HEK293T (cell line): ENCODE measurements at regions not wholly inside any gene's neighbourhood (a gene's known extent, or its start where the extent isn't known, plus 50 kb on each side); places are given as distances from the start of the nearest gene placed in this dataset.

ENCODE experiments used
- CTCF ChIA-PET: fragments of 350-600 bp; formaldehyde crosslinking; extraction: SDS; loops from one replicate; lab custom pipeline; 2021; ENCODE audit warnings: antibody characterized with exemption, inconsistent platforms; lab: Yijun Ruan, JAX
- POLR2A ChIA-PET: fragments of 350-600 bp; formaldehyde crosslinking; extraction: SDS; loops from one replicate; lab custom pipeline; 2020; ENCODE audit warnings: antibody characterized with exemption, inconsistent platforms; lab: Yijun Ruan, JAX
- DNase-seq: peaks from one replicate; pipeline ENCODE4 v3.0.0; 2012; ENCODE audit warnings: mixed read lengths; ENCODE audit errors: extremely low spot score
- ARNT ChIP-seq: fragments of 450-650 bp; IDR thresholded peaks from 2 replicates; pipeline ENCODE4 v1.6.1; 2017; ENCODE audit warnings: mild to moderate bottlenecking
- BHLHE40 ChIP-seq: fragments of 450-650 bp; IDR thresholded peaks from 2 replicates; pipeline ENCODE4 v1.6.1; 2016; ENCODE audit warnings: mild to moderate bottlenecking, moderate library complexity, borderline replicate concordance
- CTBP1 ChIP-seq: fragments of 450-650 bp; IDR thresholded peaks from 2 replicates; pipeline ENCODE4 v1.6.1; 2016; ENCODE audit warnings: borderline replicate concordance
- ELF4 ChIP-seq: fragments of 450-650 bp; IDR thresholded peaks from 2 replicates; pipeline ENCODE4 v1.6.1; 2017; ENCODE audit warnings: antibody characterized with exemption
- FOXA1 ChIP-seq: fragments of 450-650 bp; IDR thresholded peaks from 2 replicates; pipeline ENCODE4 v1.6.1; 2016; ENCODE audit warnings: mild to moderate bottlenecking
- FOXK2 ChIP-seq: fragments of 450-650 bp; IDR thresholded peaks from 2 replicates; pipeline ENCODE4 v1.6.1; 2016; ENCODE audit warnings: mild to moderate bottlenecking
- FOXM1 ChIP-seq: fragments of 450-650 bp; IDR thresholded peaks from 2 replicates; pipeline ENCODE4 v1.6.1; 2017; ENCODE audit warnings: mild to moderate bottlenecking, borderline replicate concordance
- HDGF ChIP-seq: fragments of 450-650 bp; IDR thresholded peaks from 2 replicates; pipeline ENCODE4 v1.6.1; 2017; ENCODE audit warnings: antibody characterized with exemption, borderline replicate concordance
- L3MBTL2 ChIP-seq: fragments of 450-650 bp; conservative IDR thresholded peaks from 2 replicates; pipeline ENCODE4 v1.6.1; 2016; ENCODE audit warnings: mild to moderate bottlenecking
- LEF1 ChIP-seq: fragments of 450-650 bp; IDR thresholded peaks from 2 replicates; pipeline ENCODE4 v1.6.1; 2017; ENCODE audit warnings: mild to moderate bottlenecking, borderline replicate concordance
- NFRKB ChIP-seq: fragments of 450-650 bp; IDR thresholded peaks from 2 replicates; pipeline ENCODE4 v1.6.1; 2016; ENCODE audit warnings: mild to moderate bottlenecking, moderate library complexity
- SP1 ChIP-seq: fragments of 450-650 bp; IDR thresholded peaks from 2 replicates; pipeline ENCODE4 v1.6.1; 2017
- SUZ12 ChIP-seq: fragments of 450-650 bp; IDR thresholded peaks from 2 replicates; pipeline ENCODE4 v1.6.1; 2016; ENCODE audit warnings: mild to moderate bottlenecking
- TARDBP ChIP-seq: fragments of 450-650 bp; IDR thresholded peaks from 2 replicates; pipeline ENCODE4 v1.6.1; 2016
- ZNF384 ChIP-seq: fragments of 450-650 bp; IDR thresholded peaks from 2 replicates; pipeline ENCODE4 v1.6.1; 2016
- TF ChIP-seq, protein P1 (sequence below): fragments of 450-650 bp; IDR thresholded peaks from 2 replicates; pipeline ENCODE4 v1.6.1; 2016

DNA sequence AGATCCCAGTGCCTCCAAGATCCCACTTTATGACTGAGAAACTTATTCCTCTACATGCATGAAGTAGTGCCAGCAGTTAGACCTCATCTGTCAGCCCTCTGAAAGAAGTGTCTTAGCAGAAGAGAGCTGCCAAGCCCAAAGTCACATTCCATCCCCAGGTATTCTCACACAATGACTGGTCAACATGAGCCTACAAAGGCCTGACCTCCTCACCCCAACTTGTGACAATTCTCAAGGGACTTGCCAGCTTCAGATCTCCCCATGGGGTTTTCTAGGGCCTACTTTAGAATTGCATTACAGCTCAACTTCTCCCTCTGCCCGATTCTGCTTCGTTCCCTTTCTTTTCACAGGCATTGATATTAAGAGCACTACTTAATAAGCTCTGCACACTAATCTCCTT lies 393.8 kb upstream of the SLC30A5 start:
- TF ChIP-seq ELF4 (no peak), TARDBP (no peak), L3MBTL2 (no peak), ARNT (no peak), LEF1 (no peak), CTBP1 (no peak), SUZ12 (no peak), BHLHE40 (no peak), SP1 (no peak), HDGF (no peak), FOXK2 (no peak), ZNF384 (no peak), FOXM1 (no peak), NFRKB (no peak), FOXA1 (no peak)
- TF ChIP-seq, protein P1, sequence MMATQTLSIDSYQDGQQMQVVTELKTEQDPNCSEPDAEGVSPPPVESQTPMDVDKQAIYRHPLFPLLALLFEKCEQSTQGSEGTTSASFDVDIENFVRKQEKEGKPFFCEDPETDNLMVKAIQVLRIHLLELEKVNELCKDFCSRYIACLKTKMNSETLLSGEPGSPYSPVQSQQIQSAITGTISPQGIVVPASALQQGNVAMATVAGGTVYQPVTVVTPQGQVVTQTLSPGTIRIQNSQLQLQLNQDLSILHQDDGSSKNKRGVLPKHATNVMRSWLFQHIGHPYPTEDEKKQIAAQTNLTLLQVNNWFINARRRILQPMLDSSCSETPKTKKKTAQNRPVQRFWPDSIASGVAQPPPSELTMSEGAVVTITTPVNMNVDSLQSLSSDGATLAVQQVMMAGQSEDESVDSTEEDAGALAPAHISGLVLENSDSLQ: no peak
- ChIA-PET POLR2A (no interaction called here), CTCF (no interaction called here)
- DNase-seq: no peak

DNA sequence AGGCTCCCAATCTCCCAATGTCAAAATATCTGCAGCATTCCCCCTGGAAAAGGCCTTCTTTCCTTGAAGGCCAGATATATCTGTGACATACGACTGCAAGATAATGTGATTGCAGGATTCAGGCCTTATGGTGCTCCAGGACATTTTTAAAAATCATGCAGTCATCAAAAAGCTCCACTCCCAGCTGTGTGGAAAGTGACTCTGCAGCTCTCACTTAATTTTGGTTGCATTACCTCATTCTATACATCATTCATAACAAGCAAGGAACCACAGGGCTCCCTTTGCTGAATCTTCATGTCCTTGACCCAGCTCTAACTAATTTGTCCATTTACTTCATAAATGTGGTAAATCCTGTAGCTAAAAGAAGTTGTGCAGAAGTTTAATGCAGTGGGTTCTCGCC lies 386.2 kb upstream of the SLC30A5 start:
- no peak for DNase-seq
- no peak for TF ChIP-seq ELF4
- no peak for TF ChIP-seq ZNF384
- no peak for TF ChIP-seq FOXM1
- no peak for TF ChIP-seq HDGF
- TF ChIP-seq, protein P1: no peak
- no peak for TF ChIP-seq FOXK2
- TF ChIP-seq NFRKB: no peak
- TF ChIP-seq TARDBP: no peak
- no peak for TF ChIP-seq FOXA1
- TF ChIP-seq SP1: no peak
- no peak for TF ChIP-seq BHLHE40
- no peak for TF ChIP-seq L3MBTL2
- TF ChIP-seq CTBP1: no peak
- no peak for TF ChIP-seq LEF1
- no peak for TF ChIP-seq ARNT
- TF ChIP-seq SUZ12: no peak
- CTCF ChIA-PET: interaction anchor here (0.6 kb wide), 1 partner anchor 421 kb away, joined by 6 read pairs; no protein-coding TSS in a partner anchor
- POLR2A ChIA-PET: no interaction called here

DNA sequence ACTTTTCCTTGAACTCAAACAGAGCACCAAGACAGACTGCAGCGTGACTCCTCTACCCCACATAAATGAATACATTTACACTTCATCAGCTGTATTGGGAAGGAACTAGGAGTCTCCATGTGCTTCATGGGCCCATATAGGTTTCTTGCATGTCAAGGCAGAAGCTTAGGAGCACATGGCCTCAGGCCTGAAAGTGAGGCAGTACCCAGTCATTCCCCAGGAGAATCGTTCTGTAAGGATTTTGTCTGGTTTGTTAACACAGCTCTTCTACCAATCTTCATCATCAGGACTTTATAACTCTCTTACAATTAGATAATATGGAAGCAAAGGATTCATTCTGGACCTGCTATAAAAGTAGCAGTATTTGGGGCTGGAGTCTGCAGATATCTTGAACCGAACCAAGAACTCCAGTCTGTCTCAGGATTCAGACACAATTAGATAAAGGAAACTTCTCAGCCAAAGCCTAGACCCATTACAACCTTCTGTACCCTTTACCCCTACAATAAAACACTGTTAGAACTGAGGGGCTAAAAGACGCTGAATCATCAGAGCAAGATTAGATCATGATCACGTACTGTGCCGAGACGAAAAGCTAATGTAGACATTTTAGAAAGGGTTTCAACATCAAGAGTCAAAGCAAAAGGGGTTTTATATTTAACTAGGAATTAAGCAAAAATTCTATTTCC lies 385.5 kb upstream of the SLC30A5 start:
- ChIA-PET CTCF (interaction anchor here (0.6 kb wide), 1 partner anchor 421 kb away, joined by 6 read pairs; no protein-coding TSS in a partner anchor), POLR2A (no interaction called here)
- DNase-seq: no peak
- TF ChIP-seq CTBP1 (no peak), FOXA1 (no peak), LEF1 (no peak), SUZ12 (no peak)

DNA sequence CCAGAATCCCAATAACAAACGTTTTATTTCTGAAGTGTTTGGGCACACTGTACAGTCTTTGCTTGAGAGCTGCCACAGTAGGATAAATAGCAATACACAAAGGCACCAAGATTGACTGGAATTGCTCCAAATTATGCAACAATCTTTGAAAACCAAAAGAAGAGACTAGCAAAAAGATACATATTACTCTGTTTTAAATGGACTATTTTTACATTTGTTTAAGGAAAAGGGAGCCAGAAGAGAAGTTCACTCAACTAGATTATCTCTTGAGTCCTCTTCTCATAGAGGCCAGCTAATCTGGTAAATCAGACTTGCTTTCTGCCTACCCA lies 385.0 kb upstream of the SLC30A5 start:
- CTCF ChIA-PET: no interaction called here

DNA sequence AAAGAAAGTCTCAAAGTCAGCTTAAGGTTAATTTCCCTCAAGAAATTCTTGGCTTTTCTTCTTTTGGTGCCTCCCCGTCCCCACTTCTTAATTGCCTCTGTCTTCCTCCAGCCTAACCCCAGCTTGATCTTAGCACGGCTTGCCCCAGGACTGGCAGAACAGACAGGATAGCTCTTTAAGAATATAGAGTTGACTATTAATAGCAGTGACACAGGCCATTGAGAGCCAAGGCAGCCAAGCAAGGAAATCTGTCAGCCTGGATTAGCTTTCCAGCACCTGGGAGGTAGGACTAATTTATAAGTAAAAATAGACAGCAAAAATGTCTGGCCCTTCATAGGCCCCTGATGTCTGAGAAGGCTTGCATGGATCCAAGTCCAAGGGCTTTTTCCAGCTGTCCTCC lies 384.6 kb upstream of the SLC30A5 start:
- no peak for TF ChIP-seq ZNF384
- no peak for TF ChIP-seq CTBP1
- TF ChIP-seq HDGF: no peak
- no peak for TF ChIP-seq FOXM1
- TF ChIP-seq ELF4: no peak
- TF ChIP-seq ARNT: no peak
- no peak for TF ChIP-seq SP1
- TF ChIP-seq SUZ12: no peak
- TF ChIP-seq, protein P1: no peak
- no peak for TF ChIP-seq FOXK2
- TF ChIP-seq LEF1: no peak
- no peak for TF ChIP-seq L3MBTL2
- TF ChIP-seq TARDBP: no peak
- no peak for TF ChIP-seq BHLHE40
- TF ChIP-seq FOXA1: no peak
- TF ChIP-seq NFRKB: no peak
- ChIA-PET POLR2A (no interaction called here), CTCF (no interaction called here)
- DNase-seq: no peak

More for the DNA sequence above, 385.0 kb upstream of the SLC30A5 start:
- DNase-seq: no peak
- TF ChIP-seq L3MBTL2 (no peak), ELF4 (no peak), HDGF (no peak), ZNF384 (no peak), NFRKB (no peak), TARDBP (no peak), SP1 (no peak), FOXM1 (no peak), FOXK2 (no peak), ARNT (no peak), LEF1 (no peak)
- POLR2A ChIA-PET: no interaction called here

DNA sequence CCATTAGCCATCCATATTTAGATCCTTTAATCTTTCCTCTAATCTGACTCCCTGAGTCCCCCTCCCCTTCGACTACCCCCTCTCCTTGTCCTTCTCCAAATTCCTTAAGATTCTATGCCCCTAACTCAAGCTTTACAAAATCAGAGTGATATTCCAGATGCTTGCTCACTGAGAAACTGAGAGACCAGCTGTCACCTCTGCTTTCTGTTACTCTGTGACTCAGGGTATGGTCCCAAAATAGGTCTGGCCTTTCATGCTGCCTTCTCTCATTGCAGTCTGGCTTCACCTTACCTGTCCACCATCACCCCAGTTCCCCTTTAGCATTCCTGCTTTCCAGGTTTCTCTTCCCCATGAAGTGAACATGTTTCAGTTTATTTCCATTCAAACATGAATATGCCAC lies 383.3 kb upstream of the SLC30A5 start:
- no peak for DNase-seq
- POLR2A ChIA-PET: no interaction called here
- CTCF ChIA-PET: interaction anchor here (0.6 kb wide), 1 partner anchor 424 kb away, joined by 3 read pairs; no protein-coding TSS in a partner anchor
- TF ChIP-seq TARDBP (no peak), CTBP1 (no peak), FOXM1 (no peak)
